SK-N-SH (cell line): ENCODE measurements at regions not wholly inside any gene's neighbourhood (a gene's known extent, or its start where the extent isn't known, plus 50 kb on each side); places are given as distances from the start of the nearest gene placed in this dataset.
A peak's percentile ranks its signal among the peaks of the same experiment; 100 is the strongest.

ENCODE experiments used
- EZH2phosphoT487 ChIP-seq: fragments of 200-600 bp; sonication (generic); IDR thresholded peaks from 2 replicates; pipeline ENCODE4 v1.6.1; 2017; ENCODE audit warnings: low read depth, mixed run types, mild to moderate bottlenecking, antibody characterized with exemption, moderate library complexity, borderline replicate concordance
- FOXM1 ChIP-seq: IDR thresholded peaks from 2 replicates; pipeline ENCODE4 v1.4.0; 2012; ENCODE audit warnings: low read depth, mild to moderate bottlenecking
- POLR2AphosphoS5 ChIP-seq: IDR thresholded peaks from 2 replicates; pipeline ENCODE4 v1.6.1; 2012; ENCODE audit warnings: low read depth, low read length
- RAD21 ChIP-seq: IDR thresholded peaks from 2 replicates; pipeline ENCODE4 v1.6.1; 2012; ENCODE audit warnings: mild to moderate bottlenecking, low read length
- RCOR1 ChIP-seq: fragments of 150-350 bp; IDR thresholded peaks from 2 replicates; pipeline ENCODE4 v1.6.1; 2017; ENCODE audit warnings: antibody characterized with exemption, low read length
- SMC3 ChIP-seq: IDR thresholded peaks from 2 replicates; pipeline ENCODE4 v1.6.1; 2012; ENCODE audit warnings: low read depth, low read length, improper control_type of control experiment
- TAF1 ChIP-seq: IDR thresholded peaks from 2 replicates; pipeline ENCODE4 v1.6.1; 2012; ENCODE audit warnings: low read depth, mild to moderate bottlenecking, low read length, moderate library complexity, borderline replicate concordance
- TF ChIP-seq, protein P1 (sequence below): IDR thresholded peaks from 2 replicates; pipeline ENCODE4 v1.4.0; 2012; ENCODE audit warnings: low read depth
- TF ChIP-seq, protein P2 (sequence below): fragments of 200-600 bp; sonication (generic); IDR thresholded peaks from 2 replicates; pipeline ENCODE4 v1.6.1; 2017; ENCODE audit warnings: antibody characterized with exemption, mild to moderate bottlenecking, moderate library complexity
- TF ChIP-seq, protein P3 (sequence below): IDR thresholded peaks from 2 replicates; pipeline ENCODE4 v1.6.1; 2012; ENCODE audit warnings: mild to moderate bottlenecking, low read depth, low read length, moderate library complexity

DNA sequence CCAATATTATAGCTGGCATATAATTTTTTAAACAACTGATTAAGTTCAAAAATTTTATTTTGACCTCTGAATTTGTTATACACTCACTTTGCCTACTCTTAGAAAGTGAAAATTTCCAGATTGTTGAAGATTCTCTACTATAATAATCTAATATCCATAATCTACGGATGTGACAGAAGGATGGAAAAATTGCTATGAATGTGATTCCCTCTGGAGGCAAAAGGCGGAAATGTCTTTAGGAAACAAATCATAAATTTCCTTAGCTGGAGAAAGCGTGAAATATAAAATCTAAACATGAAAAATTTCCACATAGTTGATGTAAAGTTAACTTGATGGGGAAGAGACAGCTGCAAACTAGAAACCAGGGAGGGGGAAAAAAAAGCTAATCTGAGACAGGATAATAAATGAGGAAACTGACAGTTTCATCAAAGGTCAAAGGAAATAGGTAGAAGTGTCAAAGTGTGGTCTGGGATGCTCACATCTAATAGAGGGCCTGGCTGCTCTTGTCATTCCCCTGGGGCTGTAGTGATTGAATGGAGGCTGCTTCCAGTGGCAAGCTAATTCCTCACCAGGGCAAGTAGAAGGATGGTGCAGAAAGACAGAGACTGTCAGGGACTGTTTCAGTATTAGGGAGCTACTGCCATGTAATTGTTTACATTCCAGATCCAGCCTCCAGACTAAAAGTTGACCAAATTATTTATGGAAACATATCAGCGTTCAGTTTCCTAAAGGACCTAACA lies 264.5 kb downstream of the SDHAF3 start:
- TF ChIP-seq, protein P1, sequence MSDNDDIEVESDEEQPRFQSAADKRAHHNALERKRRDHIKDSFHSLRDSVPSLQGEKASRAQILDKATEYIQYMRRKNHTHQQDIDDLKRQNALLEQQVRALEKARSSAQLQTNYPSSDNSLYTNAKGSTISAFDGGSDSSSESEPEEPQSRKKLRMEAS: no peak
- TF ChIP-seq, protein P2, sequence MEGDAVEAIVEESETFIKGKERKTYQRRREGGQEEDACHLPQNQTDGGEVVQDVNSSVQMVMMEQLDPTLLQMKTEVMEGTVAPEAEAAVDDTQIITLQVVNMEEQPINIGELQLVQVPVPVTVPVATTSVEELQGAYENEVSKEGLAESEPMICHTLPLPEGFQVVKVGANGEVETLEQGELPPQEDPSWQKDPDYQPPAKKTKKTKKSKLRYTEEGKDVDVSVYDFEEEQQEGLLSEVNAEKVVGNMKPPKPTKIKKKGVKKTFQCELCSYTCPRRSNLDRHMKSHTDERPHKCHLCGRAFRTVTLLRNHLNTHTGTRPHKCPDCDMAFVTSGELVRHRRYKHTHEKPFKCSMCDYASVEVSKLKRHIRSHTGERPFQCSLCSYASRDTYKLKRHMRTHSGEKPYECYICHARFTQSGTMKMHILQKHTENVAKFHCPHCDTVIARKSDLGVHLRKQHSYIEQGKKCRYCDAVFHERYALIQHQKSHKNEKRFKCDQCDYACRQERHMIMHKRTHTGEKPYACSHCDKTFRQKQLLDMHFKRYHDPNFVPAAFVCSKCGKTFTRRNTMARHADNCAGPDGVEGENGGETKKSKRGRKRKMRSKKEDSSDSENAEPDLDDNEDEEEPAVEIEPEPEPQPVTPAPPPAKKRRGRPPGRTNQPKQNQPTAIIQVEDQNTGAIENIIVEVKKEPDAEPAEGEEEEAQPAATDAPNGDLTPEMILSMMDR: peak; percentile 27
- TF ChIP-seq FOXM1 (no peak), POLR2AphosphoS5 (no peak), SMC3 (no peak), EZH2phosphoT487 (no peak), RCOR1 (no peak), RAD21 (0 out of 2 replicates have a peak, but pooled peaks have one; percentile 4), TAF1 (no peak)
- TF ChIP-seq, protein P3, sequence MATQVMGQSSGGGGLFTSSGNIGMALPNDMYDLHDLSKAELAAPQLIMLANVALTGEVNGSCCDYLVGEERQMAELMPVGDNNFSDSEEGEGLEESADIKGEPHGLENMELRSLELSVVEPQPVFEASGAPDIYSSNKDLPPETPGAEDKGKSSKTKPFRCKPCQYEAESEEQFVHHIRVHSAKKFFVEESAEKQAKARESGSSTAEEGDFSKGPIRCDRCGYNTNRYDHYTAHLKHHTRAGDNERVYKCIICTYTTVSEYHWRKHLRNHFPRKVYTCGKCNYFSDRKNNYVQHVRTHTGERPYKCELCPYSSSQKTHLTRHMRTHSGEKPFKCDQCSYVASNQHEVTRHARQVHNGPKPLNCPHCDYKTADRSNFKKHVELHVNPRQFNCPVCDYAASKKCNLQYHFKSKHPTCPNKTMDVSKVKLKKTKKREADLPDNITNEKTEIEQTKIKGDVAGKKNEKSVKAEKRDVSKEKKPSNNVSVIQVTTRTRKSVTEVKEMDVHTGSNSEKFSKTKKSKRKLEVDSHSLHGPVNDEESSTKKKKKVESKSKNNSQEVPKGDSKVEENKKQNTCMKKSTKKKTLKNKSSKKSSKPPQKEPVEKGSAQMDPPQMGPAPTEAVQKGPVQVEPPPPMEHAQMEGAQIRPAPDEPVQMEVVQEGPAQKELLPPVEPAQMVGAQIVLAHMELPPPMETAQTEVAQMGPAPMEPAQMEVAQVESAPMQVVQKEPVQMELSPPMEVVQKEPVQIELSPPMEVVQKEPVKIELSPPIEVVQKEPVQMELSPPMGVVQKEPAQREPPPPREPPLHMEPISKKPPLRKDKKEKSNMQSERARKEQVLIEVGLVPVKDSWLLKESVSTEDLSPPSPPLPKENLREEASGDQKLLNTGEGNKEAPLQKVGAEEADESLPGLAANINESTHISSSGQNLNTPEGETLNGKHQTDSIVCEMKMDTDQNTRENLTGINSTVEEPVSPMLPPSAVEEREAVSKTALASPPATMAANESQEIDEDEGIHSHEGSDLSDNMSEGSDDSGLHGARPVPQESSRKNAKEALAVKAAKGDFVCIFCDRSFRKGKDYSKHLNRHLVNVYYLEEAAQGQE: no peak
